ENCODE measurements at regions not wholly inside any gene's neighbourhood (a gene's known extent, or its start where the extent isn't known, plus 50 kb on each side); places are given as distances from the start of the nearest gene placed in this dataset.

- no peak for TF ChIP-seq TEAD4 (IDR thresholded peaks at IDR 0.05)
- TF ChIP-seq CREB1 (IDR thresholded peaks at IDR 0.05; ENCODE audit: low read depth) = no peak
- no peak for TF ChIP-seq USF1 (IDR thresholded peaks at IDR 0.05)
- TF ChIP-seq EGR1 (IDR thresholded peaks at IDR 0.05) = no peak
- TF ChIP-seq YY1 (IDR thresholded peaks at IDR 0.05; ENCODE audit: low read depth) = no peak
- TF ChIP-seq CEBPB (IDR thresholded peaks at IDR 0.05) = no peak
- no peak for TF ChIP-seq TCF12 (IDR thresholded peaks at IDR 0.05; ENCODE audit: low read depth)
- no peak for TF ChIP-seq EP300 (IDR thresholded peaks at IDR 0.05; ENCODE audit: borderline replicate concordance)
- TF ChIP-seq REST (IDR thresholded peaks at IDR 0.05; ENCODE audit: low read depth) = no peak
- no peak for TF ChIP-seq FOXM1 (IDR thresholded peaks at IDR 0.05; ENCODE audit: borderline replicate concordance, low read depth)
- TF ChIP-seq TAF1 (IDR thresholded peaks at IDR 0.05; ENCODE audit: low read depth) = no peak
- no peak for TF ChIP-seq RAD21 (IDR thresholded peaks at IDR 0.05; ENCODE audit: low read depth)
- no peak for TF ChIP-seq MAX (IDR thresholded peaks at IDR 0.05)
These were observed 163.4 kb upstream of the FREM1 start for GRCh38 chr9:15073620-15074019.

- TF ChIP-seq TCF12 (IDR thresholded peaks at IDR 0.05; ENCODE audit: low read depth) (no peak), CEBPB (IDR thresholded peaks at IDR 0.05) (no peak), TEAD4 (IDR thresholded peaks at IDR 0.05) (no peak), ZBTB7A (IDR thresholded peaks at IDR 0.05; ENCODE audit: low read depth) (no peak), EGR1 (IDR thresholded peaks at IDR 0.05) (no peak), YY1 (IDR thresholded peaks at IDR 0.05; ENCODE audit: low read depth) (no peak), USF1 (IDR thresholded peaks at IDR 0.05) (no peak), FOXM1 (IDR thresholded peaks at IDR 0.05; ENCODE audit: borderline replicate concordance, low read depth) (no peak), EP300 (IDR thresholded peaks at IDR 0.05; ENCODE audit: borderline replicate concordance) (no peak), NFIC (IDR thresholded peaks at IDR 0.05) (no peak), CREB1 (IDR thresholded peaks at IDR 0.05; ENCODE audit: low read depth) (no peak), TAF1 (IDR thresholded peaks at IDR 0.05; ENCODE audit: low read depth) (no peak), REST (IDR thresholded peaks at IDR 0.05; ENCODE audit: low read depth) (no peak), MAX (IDR thresholded peaks at IDR 0.05) (no peak), RAD21 (IDR thresholded peaks at IDR 0.05; ENCODE audit: low read depth) (no peak)
These were observed 160.5 kb upstream of the FREM1 start for GRCh38 chr9:15070716-15071115.

- TF ChIP-seq TCF12 (IDR thresholded peaks at IDR 0.05; ENCODE audit: low read depth) = no peak
- TF ChIP-seq YY1 (IDR thresholded peaks at IDR 0.05; ENCODE audit: low read depth) = no peak
- no peak for TF ChIP-seq ZBTB7A (IDR thresholded peaks at IDR 0.05; ENCODE audit: low read depth)
- TF ChIP-seq TAF1 (IDR thresholded peaks at IDR 0.05; ENCODE audit: low read depth) = no peak
- no peak for TF ChIP-seq TEAD4 (IDR thresholded peaks at IDR 0.05)
- TF ChIP-seq REST (IDR thresholded peaks at IDR 0.05; ENCODE audit: low read depth) = no peak
- no peak for TF ChIP-seq EGR1 (IDR thresholded peaks at IDR 0.05)
- no peak for TF ChIP-seq EP300 (IDR thresholded peaks at IDR 0.05; ENCODE audit: borderline replicate concordance)
- no peak for TF ChIP-seq NFIC (IDR thresholded peaks at IDR 0.05)
- TF ChIP-seq RAD21 (IDR thresholded peaks at IDR 0.05; ENCODE audit: low read depth) = no peak
- no peak for TF ChIP-seq FOXM1 (IDR thresholded peaks at IDR 0.05; ENCODE audit: borderline replicate concordance, low read depth)
These were observed 158.9 kb upstream of the FREM1 start for GRCh38 chr9:15069106-15069505.

GRCh38 chr9:15068261-15068660, 158.0 kb upstream of the FREM1 start:
- TF ChIP-seq USF1 (IDR thresholded peaks at IDR 0.05) (no peak), RAD21 (IDR thresholded peaks at IDR 0.05; ENCODE audit: low read depth) (no peak), EGR1 (IDR thresholded peaks at IDR 0.05) (no peak), NFIC (IDR thresholded peaks at IDR 0.05) (no peak), MAX (IDR thresholded peaks at IDR 0.05) (no peak)

All from Ishikawa (cell line).